HUES48 (cell line): ENCODE measurements at regions not wholly inside any gene's neighbourhood (a gene's known extent, or its start where the extent isn't known, plus 50 kb on each side); places are given as distances from the start of the nearest gene placed in this dataset.

Experiments used
- H3K27ac ChIP-seq: one replicate; pipeline ENCODE4 v1.7.0; 2013; ENCODE audit warnings: low read depth, low read length, inconsistent platforms
- H3K27me3 ChIP-seq: 2 replicates; pipeline ENCODE4 v1.6.1; 2013; ENCODE audit warnings: mild to moderate bottlenecking, low read length; ENCODE audit not compliant: control insufficient read depth, insufficient read depth
- H3K36me3 ChIP-seq: 2 replicates; pipeline ENCODE4 v1.6.1; 2013; ENCODE audit warnings: low read length; ENCODE audit not compliant: control insufficient read depth, insufficient read depth
- H3K4me1 ChIP-seq: 2 replicates; pipeline ENCODE4 v1.6.1; 2013; ENCODE audit warnings: mild to moderate bottlenecking, low read length; ENCODE audit not compliant: control insufficient read depth, insufficient read depth
- H3K4me3 ChIP-seq: 2 replicates; pipeline ENCODE4 v1.5.1; 2013; ENCODE audit warnings: mild to moderate bottlenecking, low read depth, low read length
- H3K9ac ChIP-seq: 2 replicates; pipeline ENCODE4 v1.6.1; 2013; ENCODE audit warnings: mild to moderate bottlenecking, low read depth, low read length, moderate library complexity
- H3K9me3 ChIP-seq: 2 replicates; pipeline ENCODE4 v1.6.1; 2013; ENCODE audit warnings: low read length; ENCODE audit not compliant: control insufficient read depth, insufficient read depth

GRCh38 chr5:29054282-29054681 lies 2015.9 kb upstream of the CDH9 start:
- Histone ChIP-seq H3K27ac (no peak overlapping the region), H3K27me3 (no peaks in the 10 kb centered on the region), H3K9me3 (no peaks in the 10 kb centered on the region), H3K4me3 (no peak overlapping the region), H3K4me1 (no peaks in the 10 kb centered on the region), H3K36me3 (no peaks in the 10 kb centered on the region), H3K9ac (no peak overlapping the region)

- H3K27ac ChIP-seq: no peak overlapping the region
- no peak overlapping the region for H3K9ac ChIP-seq
- H3K36me3 ChIP-seq: no peaks in the 10 kb centered on the region
- H3K9me3 ChIP-seq: no peaks in the 10 kb centered on the region
- no peaks in the 10 kb centered on the region for H3K4me1 ChIP-seq
- no peak overlapping the region for H3K4me3 ChIP-seq
- no peaks in the 10 kb centered on the region for H3K27me3 ChIP-seq
These were observed 2013.1 kb upstream of the CDH9 start for GRCh38 chr5:29051509-29051908.

GRCh38 chr5:29042152-29042551 lies 2003.8 kb upstream of the CDH9 start:
- no peak overlapping the region for H3K27ac ChIP-seq
- H3K9me3 ChIP-seq: no peaks in the 10 kb centered on the region
- no peaks in the 10 kb centered on the region for H3K36me3 ChIP-seq
- H3K4me1 ChIP-seq: peaks cover 9% of the 10 kb centered on the region
- no peak overlapping the region for H3K9ac ChIP-seq
- H3K27me3 ChIP-seq: no peaks in the 10 kb centered on the region
- H3K4me3 ChIP-seq: no peak overlapping the region

GRCh38 chr5:29040404-29040803 lies 2002.0 kb upstream of the CDH9 start:
- no peaks in the 10 kb centered on the region for H3K36me3 ChIP-seq
- H3K9me3 ChIP-seq: no peaks in the 10 kb centered on the region
- H3K4me1 ChIP-seq: peaks cover 9% of the 10 kb centered on the region
- no peak overlapping the region for H3K9ac ChIP-seq
- no peak overlapping the region for H3K4me3 ChIP-seq
- no peaks in the 10 kb centered on the region for H3K27me3 ChIP-seq
- H3K27ac ChIP-seq: no peak overlapping the region

- Histone ChIP-seq H3K4me1 (peaks cover 9% of the 10 kb centered on the region), H3K9me3 (no peaks in the 10 kb centered on the region), H3K27ac (no peak overlapping the region), H3K27me3 (no peaks in the 10 kb centered on the region), H3K36me3 (no peaks in the 10 kb centered on the region), H3K9ac (no peak overlapping the region), H3K4me3 (no peak overlapping the region)
These were observed 2001.6 kb upstream of the CDH9 start for GRCh38 chr5:29039994-29040393.

GRCh38 chr5:29037716-29038115 lies 1999.3 kb upstream of the CDH9 start:
- H3K4me3 ChIP-seq: no peak overlapping the region
- H3K9me3 ChIP-seq: no peaks in the 10 kb centered on the region
- H3K27ac ChIP-seq: no peak overlapping the region
- H3K36me3 ChIP-seq: no peaks in the 10 kb centered on the region
- no peaks in the 10 kb centered on the region for H3K27me3 ChIP-seq
- H3K4me1 ChIP-seq: peaks cover 9% of the 10 kb centered on the region
- H3K9ac ChIP-seq: no peak overlapping the region

GRCh38 chr5:29024052-29024451 lies 1985.7 kb upstream of the CDH9 start:
- H3K27ac ChIP-seq: no peak overlapping the region
- no peak overlapping the region for H3K4me3 ChIP-seq
- no peaks in the 10 kb centered on the region for H3K36me3 ChIP-seq
- no peaks in the 10 kb centered on the region for H3K9me3 ChIP-seq
- H3K4me1 ChIP-seq: no peaks in the 10 kb centered on the region
- no peak overlapping the region for H3K9ac ChIP-seq
- no peaks in the 10 kb centered on the region for H3K27me3 ChIP-seq

- Histone ChIP-seq H3K9ac (no peak overlapping the region), H3K36me3 (no peaks in the 10 kb centered on the region), H3K4me3 (no peak overlapping the region), H3K9me3 (no peaks in the 10 kb centered on the region), H3K27me3 (no peaks in the 10 kb centered on the region), H3K27ac (no peak overlapping the region), H3K4me1 (no peaks in the 10 kb centered on the region)
These were observed 1985.2 kb upstream of the CDH9 start for GRCh38 chr5:29023541-29023940.

- Histone ChIP-seq H3K4me1 (no peaks in the 10 kb centered on the region), H3K9me3 (no peaks in the 10 kb centered on the region), H3K27ac (no peak overlapping the region), H3K9ac (no peak overlapping the region), H3K4me3 (no peak overlapping the region), H3K27me3 (no peaks in the 10 kb centered on the region), H3K36me3 (no peaks in the 10 kb centered on the region)
These were observed 1979.1 kb upstream of the CDH9 start for GRCh38 chr5:29017501-29017900.

GRCh38 chr5:29016067-29016466 lies 1977.7 kb upstream of the CDH9 start:
- no peaks in the 10 kb centered on the region for H3K27me3 ChIP-seq
- no peak overlapping the region for H3K9ac ChIP-seq
- H3K4me3 ChIP-seq: no peak overlapping the region
- no peaks in the 10 kb centered on the region for H3K9me3 ChIP-seq
- no peaks in the 10 kb centered on the region for H3K4me1 ChIP-seq
- H3K27ac ChIP-seq: no peak overlapping the region
- H3K36me3 ChIP-seq: no peaks in the 10 kb centered on the region

- Histone ChIP-seq H3K9ac (no peak overlapping the region), H3K4me1 (no peaks in the 10 kb centered on the region), H3K4me3 (no peak overlapping the region), H3K9me3 (no peaks in the 10 kb centered on the region), H3K27ac (no peak overlapping the region), H3K36me3 (no peaks in the 10 kb centered on the region), H3K27me3 (no peaks in the 10 kb centered on the region)
These were observed 1977.1 kb upstream of the CDH9 start for GRCh38 chr5:29015523-29015922.

- no peak overlapping the region for H3K27ac ChIP-seq
These were observed 1967.0 kb upstream of the CDH9 start for GRCh38 chr5:29005386-29005785.

More at GRCh38 chr5:29005386-29005785, 1967.0 kb upstream of the CDH9 start:
- no peak overlapping the region for H3K9ac ChIP-seq
- H3K4me1 ChIP-seq: no peaks in the 10 kb centered on the region
- H3K27me3 ChIP-seq: no peaks in the 10 kb centered on the region
- H3K9me3 ChIP-seq: no peaks in the 10 kb centered on the region
- H3K4me3 ChIP-seq: no peak overlapping the region
- no peaks in the 10 kb centered on the region for H3K36me3 ChIP-seq
